ENCODE measurements at regions not wholly inside any gene's neighbourhood (a gene's known extent, or its start where the extent isn't known, plus 50 kb on each side); places are given as distances from the start of the nearest gene placed in this dataset.

- Histone ChIP-seq H4K20me1 (ENCODE audit: insufficient read depth, low read length) (no peaks in the 10 kb centered on the region), H3K27ac (ENCODE audit: low read length) (no peak overlapping the region), H3K4me2 (ENCODE audit: low read depth, low read length) (no peak overlapping the region), H3K4me3 (ENCODE audit: low read length) (no peak overlapping the region), H3K36me3 (replicated peaks; ENCODE audit: insufficient read depth, low read length) (no peaks in the 10 kb centered on the region), H3K9ac (ENCODE audit: low read length) (no peak overlapping the region), H3F3A (ENCODE audit: insufficient read depth, low read length) (no peaks in the 10 kb centered on the region), H3K9me2 (replicated peaks; ENCODE audit: insufficient read depth, low read length) (no peaks in the 10 kb centered on the region), H3K9me3 (replicated peaks; ENCODE audit: insufficient read depth, low read length) (no peaks in the 10 kb centered on the region), H2AFZ (ENCODE audit: low read length) (no peak overlapping the region), H3K4me1 (ENCODE audit: low read length) (no peaks in the 10 kb centered on the region), H3K27me3 (replicated peaks; ENCODE audit: insufficient read depth, low read length) (no peaks in the 10 kb centered on the region), H3K79me2 (ENCODE audit: low read length) (no peaks in the 10 kb centered on the region)
- no peak for DNase-seq
- no peak for TF ChIP-seq EZH2phosphoT487 (IDR thresholded peaks at IDR 0.05; ENCODE audit: low read length)
- TF ChIP-seq CTCF (IDR thresholded peaks at IDR 0.05; ENCODE audit: low read length) = no peak
- no peak for TF ChIP-seq EZH2 (optimal IDR thresholded peaks at IDR 0.05; ENCODE audit: low read depth, low read length)
These were observed 336.4 kb upstream of the MPDZ start for GRCh38 chr9:13615660-13616490.

DNA sequence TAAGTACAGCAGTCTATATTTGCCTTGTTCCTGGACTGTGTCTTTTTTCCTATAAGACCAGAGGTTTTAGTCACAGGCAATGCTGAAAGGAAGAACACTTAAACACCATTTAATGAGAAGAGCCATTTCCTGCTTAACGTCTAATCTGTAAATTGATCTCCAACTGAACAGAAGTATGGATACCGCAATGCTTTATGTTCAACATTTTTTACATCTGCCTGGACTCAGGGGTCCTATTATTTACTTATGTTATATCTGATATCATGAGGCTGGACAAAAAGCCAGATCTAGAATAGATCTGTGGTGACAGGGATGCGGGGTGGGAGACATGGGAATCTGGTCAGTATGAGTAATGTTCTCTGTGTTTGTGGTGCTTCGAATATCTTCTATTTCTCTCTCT lies 334.6 kb upstream of the MPDZ start:
- Histone ChIP-seq H3K4me2 (ENCODE audit: low read depth, low read length) (no peak overlapping the region), H3K4me1 (ENCODE audit: low read length) (no peaks in the 10 kb centered on the region), H3K36me3 (replicated peaks; ENCODE audit: insufficient read depth, low read length) (no peaks in the 10 kb centered on the region), H3K9me2 (replicated peaks; ENCODE audit: insufficient read depth, low read length) (no peaks in the 10 kb centered on the region), H3K27me3 (replicated peaks; ENCODE audit: insufficient read depth, low read length) (no peaks in the 10 kb centered on the region), H3K79me2 (ENCODE audit: low read length) (no peaks in the 10 kb centered on the region), H3K27ac (ENCODE audit: low read length) (no peak overlapping the region), H3F3A (ENCODE audit: insufficient read depth, low read length) (no peaks in the 10 kb centered on the region), H2AFZ (ENCODE audit: low read length) (no peak overlapping the region), H3K9me3 (replicated peaks; ENCODE audit: insufficient read depth, low read length) (no peaks in the 10 kb centered on the region), H3K4me3 (ENCODE audit: low read length) (no peak overlapping the region), H4K20me1 (ENCODE audit: insufficient read depth, low read length) (no peaks in the 10 kb centered on the region), H3K9ac (ENCODE audit: low read length) (no peak overlapping the region)
- no peak for DNase-seq
- TF ChIP-seq CTCF (IDR thresholded peaks at IDR 0.05; ENCODE audit: low read length) = no peak
- TF ChIP-seq EZH2 (optimal IDR thresholded peaks at IDR 0.05; ENCODE audit: low read depth, low read length) = no peak
- no peak for TF ChIP-seq EZH2phosphoT487 (IDR thresholded peaks at IDR 0.05; ENCODE audit: low read length)

DNA sequence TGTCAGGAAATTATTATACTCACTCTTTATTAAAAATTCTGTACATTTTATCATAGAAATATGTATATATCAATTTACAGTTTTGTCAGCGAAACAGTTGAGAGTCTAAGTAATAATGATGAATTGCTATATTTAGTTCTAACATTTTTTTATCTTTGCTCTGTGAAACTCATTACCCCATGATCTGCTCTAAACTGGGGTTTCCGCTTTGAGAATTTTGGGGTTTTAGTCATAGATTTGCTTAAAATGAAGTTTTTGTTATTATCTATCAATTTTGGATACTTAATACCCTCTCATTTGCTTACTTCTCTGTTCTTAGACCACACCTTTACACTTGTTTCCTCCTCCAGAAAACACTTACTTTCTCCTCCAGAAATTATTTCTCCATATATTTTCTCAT lies 333.8 kb upstream of the MPDZ start:
- H3K27me3 ChIP-seq (replicated peaks; ENCODE audit: insufficient read depth, low read length) = no peaks in the 10 kb centered on the region
- H3K79me2 ChIP-seq (ENCODE audit: low read length) = no peaks in the 10 kb centered on the region
- H4K20me1 ChIP-seq (ENCODE audit: insufficient read depth, low read length) = no peaks in the 10 kb centered on the region
- no peaks in the 10 kb centered on the region for H3K9me2 ChIP-seq (replicated peaks; ENCODE audit: insufficient read depth, low read length)
- no peak overlapping the region for H3K27ac ChIP-seq (ENCODE audit: low read length)
- no peaks in the 10 kb centered on the region for H3K9me3 ChIP-seq (replicated peaks; ENCODE audit: insufficient read depth, low read length)
- H3K4me2 ChIP-seq (ENCODE audit: low read depth, low read length) = no peak overlapping the region
- TF ChIP-seq EZH2 (optimal IDR thresholded peaks at IDR 0.05; ENCODE audit: low read depth, low read length) (no peak), EZH2phosphoT487 (IDR thresholded peaks at IDR 0.05; ENCODE audit: low read length) (no peak), CTCF (IDR thresholded peaks at IDR 0.05; ENCODE audit: low read length) (no peak)
- no peaks in the 10 kb centered on the region for H3K36me3 ChIP-seq (replicated peaks; ENCODE audit: insufficient read depth, low read length)
- no peak overlapping the region for H2AFZ ChIP-seq (ENCODE audit: low read length)
- no peaks in the 10 kb centered on the region for H3K4me1 ChIP-seq (ENCODE audit: low read length)
- H3F3A ChIP-seq (ENCODE audit: insufficient read depth, low read length) = no peaks in the 10 kb centered on the region
- no peak overlapping the region for H3K9ac ChIP-seq (ENCODE audit: low read length)
- no peak overlapping the region for H3K4me3 ChIP-seq (ENCODE audit: low read length)
- DNase-seq = no peak
